GM18502 (cell line): ENCODE measurements at regions not wholly inside any gene's neighbourhood (a gene's known extent, or its start where the extent isn't known, plus 50 kb on each side); places are given as distances from the start of the nearest gene placed in this dataset.

Experiments
- ATAC-seq: cut with Tn5 transposase; IDR thresholded peaks from one replicate; pipeline ENCODE4 v1.9.1; 2021; ENCODE audit warnings: mild to moderate bottlenecking; ENCODE audit not compliant: unreplicated experiment, poor library complexity

GRCh38 chr20:16220826-16221225 is 352.4 kb downstream of the KIF16B start:
- no peak for ATAC-seq

DNA sequence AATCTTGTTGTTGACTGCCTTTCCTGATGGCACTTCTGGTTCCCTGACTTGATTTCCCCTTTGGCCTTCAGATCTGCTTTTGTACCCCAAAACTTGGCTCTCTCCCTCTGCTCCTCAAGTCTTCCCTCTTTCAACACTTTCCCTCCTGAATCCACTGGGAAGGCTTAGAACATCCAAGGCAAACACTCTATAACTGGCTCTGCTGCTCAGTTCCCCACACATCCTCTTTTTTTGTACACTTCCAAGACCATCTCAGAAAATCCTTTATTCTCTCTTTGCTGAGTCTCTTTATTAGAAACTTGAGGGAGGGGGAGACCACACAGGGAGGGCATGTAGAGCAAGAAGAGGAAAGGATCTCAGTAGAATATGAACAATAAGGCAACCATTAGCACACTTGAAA is 354.1 kb downstream of the KIF16B start:
- no peak for ATAC-seq

- no peak for ATAC-seq
These were observed 356.4 kb downstream of the KIF16B start for GRCh38 chr20:16216914-16217230.

- ATAC-seq: no peak
These were observed 356.9 kb downstream of the KIF16B start for GRCh38 chr20:16216227-16216913.

DNA sequence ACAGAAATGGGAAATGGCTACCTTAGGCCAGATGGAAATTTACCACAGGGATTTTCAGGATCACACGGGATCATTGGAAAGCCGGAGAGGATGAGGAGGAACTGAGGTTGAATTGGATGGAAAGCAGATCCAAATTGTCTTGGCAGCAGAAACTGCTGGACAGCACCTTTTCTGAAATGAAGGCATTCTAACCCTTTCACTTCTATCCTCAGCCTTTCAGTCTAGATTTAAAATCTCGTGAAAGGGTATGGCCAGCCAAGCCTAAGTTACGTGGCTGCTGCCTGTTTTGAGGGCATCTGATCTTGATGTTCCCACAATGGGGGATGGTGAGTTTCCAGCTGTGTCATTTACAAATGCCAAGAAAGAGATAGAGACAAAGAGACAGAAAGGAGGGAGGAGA is 358.2 kb downstream of the KIF16B start:
- no peak for ATAC-seq

DNA sequence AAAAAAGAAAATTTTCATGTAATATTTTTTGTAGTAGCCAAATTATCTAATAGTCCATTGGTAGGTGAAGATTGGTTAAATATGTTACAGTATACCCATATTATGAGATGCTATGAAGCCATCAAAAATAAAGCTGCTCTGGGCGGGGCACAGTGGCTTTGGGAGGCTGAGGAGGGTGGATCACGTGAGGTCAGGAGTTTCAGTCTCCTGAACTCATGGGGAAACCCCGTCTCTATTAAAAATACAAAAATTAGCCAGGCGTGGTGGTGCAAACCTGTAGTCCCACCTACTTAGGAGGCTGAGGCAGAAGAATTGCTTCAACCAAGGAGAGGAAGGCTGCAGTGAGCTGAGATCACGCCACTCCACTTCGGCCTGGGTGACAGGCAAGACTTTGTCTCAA is 360.5 kb downstream of the KIF16B start:
- ATAC-seq: no peak

- ATAC-seq: no peak
These were observed 363.3 kb downstream of the KIF16B start for GRCh38 chr20:16209951-16210361.

GRCh38 chr20:16209357-16209756 is 363.9 kb downstream of the KIF16B start:
- ATAC-seq: no peak

DNA sequence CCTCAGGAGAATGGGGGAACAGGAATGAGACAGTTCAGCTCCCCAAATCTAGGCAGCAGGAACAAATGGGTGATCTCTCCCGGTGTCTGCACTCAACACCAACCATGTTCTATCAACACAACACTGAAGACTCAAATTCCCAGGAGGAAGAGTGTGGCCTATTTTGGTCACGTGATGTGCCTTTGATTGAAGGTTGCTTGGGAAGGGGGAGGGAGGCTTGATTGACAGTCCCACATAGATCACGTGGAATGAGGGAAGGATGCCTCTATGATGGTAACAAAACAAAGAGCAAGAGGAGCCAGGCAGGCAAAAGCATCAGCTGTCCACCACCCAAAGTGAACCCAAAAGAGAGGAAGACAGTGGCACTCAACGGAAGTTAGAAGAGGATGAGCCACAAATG is 364.8 kb downstream of the KIF16B start:
- ATAC-seq: no peak

GRCh38 chr20:16206817-16207216 is 366.4 kb downstream of the KIF16B start:
- ATAC-seq: no peak

DNA sequence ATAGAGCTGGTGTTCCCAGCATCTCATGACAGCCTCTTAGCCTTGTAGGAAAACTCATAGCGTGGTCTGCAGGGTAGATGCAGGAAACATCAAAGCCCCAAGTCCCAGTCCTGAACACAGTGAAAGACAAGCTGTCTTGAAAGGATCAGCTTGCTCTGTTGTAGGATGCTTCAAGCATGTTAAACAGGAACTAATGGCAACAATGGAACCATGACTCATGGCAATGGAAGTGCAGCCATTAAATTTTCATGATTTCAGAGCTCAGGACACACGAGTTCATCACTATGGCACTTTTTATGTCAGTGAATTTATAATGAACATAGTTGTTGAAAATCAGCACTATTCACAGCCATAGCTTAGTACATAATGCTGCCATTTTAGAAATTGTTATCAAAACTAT is 367.7 kb downstream of the KIF16B start:
- ATAC-seq: no peak

DNA sequence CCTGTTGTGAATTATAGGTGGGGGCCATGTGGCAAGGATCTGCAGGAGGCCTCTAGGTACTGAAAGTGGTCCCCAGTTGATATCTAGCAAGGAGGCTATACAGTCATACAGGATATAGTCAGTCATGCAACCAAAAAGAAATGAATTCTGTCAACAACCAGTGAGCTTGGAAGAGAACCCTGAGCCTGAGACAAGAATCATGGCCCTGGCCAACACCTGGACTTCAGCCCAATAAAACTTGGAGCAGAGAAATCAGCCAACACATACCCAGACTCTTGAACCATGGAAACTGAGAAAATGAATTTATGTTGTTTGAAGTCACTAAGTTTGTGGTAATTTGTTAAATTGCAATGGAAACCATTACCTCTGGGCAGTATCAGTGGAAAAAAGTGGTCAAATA is 370.2 kb downstream of the KIF16B start:
- ATAC-seq: no peak

- no peak for ATAC-seq
These were observed 372.1 kb downstream of the KIF16B start for GRCh38 chr20:16201191-16201590.

DNA sequence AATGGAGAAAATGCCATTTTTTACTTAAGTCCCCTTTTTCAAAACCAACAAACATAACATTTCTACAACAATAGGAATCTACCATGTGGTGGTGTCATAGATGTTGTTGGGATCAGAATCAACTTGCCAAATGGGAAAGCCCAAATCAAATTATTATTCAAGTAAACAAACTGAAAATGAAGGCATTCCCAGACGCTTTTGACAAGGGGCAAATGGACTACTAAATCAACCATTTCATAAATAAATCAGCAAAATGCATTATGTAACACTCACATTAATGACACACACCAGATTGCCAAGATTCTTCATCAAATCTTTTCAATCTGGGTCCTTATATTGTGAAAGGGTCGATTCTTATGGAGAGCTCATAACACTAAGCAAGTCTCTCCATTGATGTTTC is 375.6 kb downstream of the KIF16B start:
- no peak for ATAC-seq

DNA sequence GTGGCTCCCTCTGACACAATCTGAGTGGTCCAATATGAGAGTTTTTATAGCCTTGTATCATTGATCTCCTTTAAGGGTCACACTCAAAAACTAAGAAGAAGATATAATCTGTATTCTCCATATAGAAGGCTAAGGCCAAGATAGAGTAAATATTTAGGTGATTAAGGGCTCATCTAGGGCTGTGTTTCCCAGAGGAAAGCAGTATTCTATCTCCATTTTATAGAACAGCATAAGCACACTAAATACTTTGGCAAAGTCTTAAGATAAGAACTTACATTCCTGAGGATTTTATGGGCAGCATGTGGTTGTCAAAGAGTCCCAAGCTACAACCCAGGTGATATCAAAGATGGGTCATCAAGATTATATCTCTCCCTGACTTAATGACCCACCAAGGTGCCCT is 377.6 kb downstream of the KIF16B start:
- no peak for ATAC-seq

- ATAC-seq: no peak
These were observed 378.5 kb downstream of the KIF16B start for GRCh38 chr20:16194617-16195360.

GRCh38 chr20:16191496-16191895 is 381.8 kb downstream of the KIF16B start:
- no peak for ATAC-seq

DNA sequence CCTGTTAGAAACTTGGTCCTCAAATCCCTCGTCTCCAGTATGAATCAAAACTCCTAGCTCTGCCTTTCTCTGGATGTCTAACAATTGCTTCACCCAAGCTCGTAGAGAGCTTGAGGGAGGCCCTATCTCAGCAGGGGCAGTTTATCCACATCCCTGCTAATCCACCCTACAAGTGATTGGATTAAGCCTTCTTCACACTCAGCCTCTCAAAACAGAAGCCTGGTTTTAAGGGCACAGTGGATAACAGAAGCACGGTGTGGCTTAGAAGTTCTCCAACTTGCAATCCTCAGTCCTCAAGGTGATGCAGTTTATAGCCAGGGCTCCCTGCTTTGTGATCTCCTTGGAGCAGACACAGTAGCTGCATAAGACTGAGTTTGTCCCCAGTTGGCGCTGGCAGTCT is 383.9 kb downstream of the KIF16B start:
- ATAC-seq: no peak

DNA sequence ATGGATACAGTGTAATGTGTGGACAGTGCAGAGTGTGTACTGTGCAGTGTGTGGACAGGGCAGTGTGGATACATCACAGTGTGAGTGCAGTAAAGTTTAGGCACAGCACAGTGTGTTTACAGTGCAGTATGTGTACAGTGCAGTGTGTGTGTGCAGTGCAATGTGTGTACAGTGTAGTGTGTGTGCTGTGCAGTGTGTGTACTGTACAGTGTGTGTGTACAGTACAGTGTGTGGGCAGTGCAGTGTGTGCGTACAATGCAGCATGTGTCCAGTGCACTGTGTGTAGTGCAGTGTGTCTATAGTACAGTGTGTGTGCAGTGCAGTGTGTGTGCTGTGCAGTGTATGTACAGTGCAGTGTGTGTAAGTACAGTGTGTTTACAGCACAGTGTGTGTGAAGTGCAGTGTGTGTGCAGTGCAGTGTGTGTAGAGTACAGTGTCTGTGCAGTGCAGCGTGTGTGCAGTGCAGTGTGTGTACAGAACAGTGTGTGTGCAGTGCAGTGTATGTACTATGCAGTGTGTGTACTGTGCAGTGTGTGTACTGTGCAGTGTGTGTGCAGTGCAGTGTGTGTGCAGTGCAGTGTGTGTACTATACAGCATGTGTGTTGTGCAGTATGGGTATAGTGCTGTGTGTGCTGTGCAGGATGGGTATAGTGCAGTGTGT is 385.2 kb downstream of the KIF16B start:
- no peak for ATAC-seq

- ATAC-seq: no peak
These were observed 393.3 kb downstream of the KIF16B start for GRCh38 chr20:16179919-16180318.

- no peak for ATAC-seq
These were observed 393.9 kb downstream of the KIF16B start for GRCh38 chr20:16179371-16179770.
